Ovary (tissue), 3 donors: ENCODE measurements at regions not wholly inside any gene's neighbourhood (a gene's known extent, or its start where the extent isn't known, plus 50 kb on each side); places are given as distances from the start of the nearest gene placed in this dataset.

Experiments used
- EP300 ChIP-seq: sonication (generic); formaldehyde crosslinking; IDR thresholded peaks from one replicate; pipeline ENCODE4 v1.6.1; 2017; ENCODE audit warnings: antibody characterized with exemption
- POLR2A ChIP-seq: fragments of 450-650 bp; IDR thresholded peaks from one replicate; pipeline ENCODE4 v1.6.1; 2017; ENCODE audit warnings: antibody characterized with exemption, mild to moderate bottlenecking, moderate library complexity
- TF ChIP-seq, protein P1 (sequence below), 3 donors: fragments of 450-650 bp in 2 of 3; fragments of 200-600 bp in 1 of 3; IDR thresholded peaks; one replicate each; pipeline versions ENCODE4 v1.5.1 to v1.8.0; 2016 to 2022; ENCODE audit warnings: antibody characterized with exemption in 3 of 3, mild to moderate bottlenecking in 1 of 3
- donor health status: DM: no; HTN: no; CAD: no.

DNA sequence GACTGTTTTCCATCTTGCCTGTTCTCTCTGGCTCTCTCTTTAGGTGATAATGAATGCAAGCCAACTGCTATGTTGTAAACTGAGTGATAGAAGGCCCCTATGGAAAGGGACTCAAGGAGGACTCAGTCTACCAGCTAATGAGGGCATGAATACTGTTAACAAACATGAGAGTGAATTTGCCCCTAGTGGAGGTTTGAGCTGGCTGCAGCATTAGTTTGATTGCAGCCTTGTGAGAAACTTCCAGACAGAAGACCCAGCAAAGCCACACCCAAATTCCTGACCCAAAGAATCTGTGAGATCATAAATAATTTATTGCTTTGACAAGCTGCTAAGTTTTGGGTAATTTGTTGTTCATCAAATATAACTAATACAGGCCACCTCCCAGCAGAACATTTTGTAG, 50.0 kb upstream of the PLCB1 start:
- TF ChIP-seq EP300 (no peak), POLR2A (no peak)
- TF ChIP-seq, protein P1, sequence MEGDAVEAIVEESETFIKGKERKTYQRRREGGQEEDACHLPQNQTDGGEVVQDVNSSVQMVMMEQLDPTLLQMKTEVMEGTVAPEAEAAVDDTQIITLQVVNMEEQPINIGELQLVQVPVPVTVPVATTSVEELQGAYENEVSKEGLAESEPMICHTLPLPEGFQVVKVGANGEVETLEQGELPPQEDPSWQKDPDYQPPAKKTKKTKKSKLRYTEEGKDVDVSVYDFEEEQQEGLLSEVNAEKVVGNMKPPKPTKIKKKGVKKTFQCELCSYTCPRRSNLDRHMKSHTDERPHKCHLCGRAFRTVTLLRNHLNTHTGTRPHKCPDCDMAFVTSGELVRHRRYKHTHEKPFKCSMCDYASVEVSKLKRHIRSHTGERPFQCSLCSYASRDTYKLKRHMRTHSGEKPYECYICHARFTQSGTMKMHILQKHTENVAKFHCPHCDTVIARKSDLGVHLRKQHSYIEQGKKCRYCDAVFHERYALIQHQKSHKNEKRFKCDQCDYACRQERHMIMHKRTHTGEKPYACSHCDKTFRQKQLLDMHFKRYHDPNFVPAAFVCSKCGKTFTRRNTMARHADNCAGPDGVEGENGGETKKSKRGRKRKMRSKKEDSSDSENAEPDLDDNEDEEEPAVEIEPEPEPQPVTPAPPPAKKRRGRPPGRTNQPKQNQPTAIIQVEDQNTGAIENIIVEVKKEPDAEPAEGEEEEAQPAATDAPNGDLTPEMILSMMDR (IDR thresholded peaks at IDR 0.05), result no peak
